Breast epithelium (tissue), 4 donors: ENCODE measurements at regions not wholly inside any gene's neighbourhood (a gene's known extent, or its start where the extent isn't known, plus 50 kb on each side); places are given as distances from the start of the nearest gene placed in this dataset.
"Not testable (repeated sequence)": the region's sequence is repeated elsewhere in the genome, so short reads cannot be mapped to it uniquely, and the experiment has no call there.

Experiments
- DNase-seq, 2 donors: peaks; one replicate each; pipeline ENCODE4 v3.0.0-alpha.2; 2019; ENCODE audit warnings: low spot score in 2 of 2
- H3K27ac ChIP-seq, 2 donors: fragments of 200-600 bp; sonication (generic) in 1 of 2; one replicate each; pipeline ENCODE4 v1.5.1; 2016 to 2019; ENCODE audit warnings: mild to moderate bottlenecking in 1 of 2
- H3K27me3 ChIP-seq, 2 donors: fragments of 200-600 bp; sonication (generic) in 1 of 2; one replicate each; pipeline versions ENCODE4 v1.5.1 to v1.6.0; 2017 to 2019; ENCODE audit warnings: control low read depth in 1 of 2, mild to moderate bottlenecking in 1 of 2
- H3K36me3 ChIP-seq: fragments of 200-600 bp; one replicate; pipeline ENCODE4 v1.5.1; 2019
- H3K4me1 ChIP-seq, 2 donors: fragments of 200-600 bp; sonication (generic); one replicate each; pipeline ENCODE4 v1.5.1; 2016 to 2019; ENCODE audit warnings: control low read depth in 1 of 2
- H3K4me3 ChIP-seq, 3 donors: fragments of 200-600 bp; sonication (generic); 1 replicate in 2 of 3; 2 replicates in 1 of 3; pipeline ENCODE4 v1.5.1; 2016 to 2019; ENCODE audit warnings: mild to moderate bottlenecking in 3 of 3, moderate library complexity in 2 of 3
- H3K9me3 ChIP-seq, 2 donors: fragments of 200-600 bp; sonication (generic) in 1 of 2; one replicate each; pipeline ENCODE4 v1.5.1; 2016 to 2019; ENCODE audit warnings: control low read depth in 1 of 2
- CTCF ChIP-seq, 3 donors: fragments of 450-650 bp; IDR thresholded peaks; one replicate each; pipeline ENCODE4 v1.5.1; 2016 to 2017; ENCODE audit warnings: antibody characterized with exemption in 3 of 3, mild to moderate bottlenecking in 3 of 3, moderate library complexity in 3 of 3
- POLR2A ChIP-seq: fragments of 450-650 bp; IDR thresholded peaks from one replicate; pipeline ENCODE4 v1.6.1; 2016; ENCODE audit warnings: antibody characterized with exemption, mild to moderate bottlenecking, moderate library complexity
- POLR2AphosphoS5 ChIP-seq, 3 donors: sonication (generic); formaldehyde crosslinking; IDR thresholded peaks; one replicate each; pipeline ENCODE4 v1.6.1; 2017; ENCODE audit warnings: antibody characterized with exemption in 3 of 3
- intact Hi-C: fragments of 100-400 bp; cut with DNase I; formaldehyde crosslinking; loops from one replicate; pipeline ENCODE4 v1.15.1; 2023; ENCODE audit warnings: low total_unique reads

- no peak for DNase-seq
- Histone ChIP-seq H3K27me3 (no peaks in the 10 kb centered on the region), H3K4me3 (no peak overlapping the region), H3K4me1 (no peaks in the 10 kb centered on the region), H3K27ac (no peak overlapping the region), H3K36me3 (no peaks in the 10 kb centered on the region), H3K9me3 (no peaks in the 10 kb centered on the region)
- no peak for TF ChIP-seq CTCF (IDR thresholded peaks at IDR 0.05)
- no peak for TF ChIP-seq POLR2AphosphoS5 (IDR thresholded peaks at IDR 0.05)
- TF ChIP-seq POLR2A = no peak
- intact Hi-C loops = no loop called here
Measured at GRCh38 chr14:58985786-58986185, 202.7 kb upstream of the DAAM1 start.

- Histone ChIP-seq H3K27me3 (no peaks in the 10 kb centered on the region), H3K9me3 (no peaks in the 10 kb centered on the region)
- no peak for TF ChIP-seq POLR2AphosphoS5 (IDR thresholded peaks at IDR 0.05)
Measured at GRCh38 chr14:58987591-58987990, 200.9 kb upstream of the DAAM1 start.

GRCh38 chr14:58992935-58993334 is 195.5 kb upstream of the DAAM1 start:
- no peak for TF ChIP-seq POLR2A
- TF ChIP-seq POLR2AphosphoS5 (IDR thresholded peaks at IDR 0.05) = no peak
- TF ChIP-seq CTCF (IDR thresholded peaks at IDR 0.05) = no peak
- no peak for DNase-seq
- intact Hi-C loops = no loop called here

More at GRCh38 chr14:58987591-58987990, 200.9 kb upstream of the DAAM1 start:
- Histone ChIP-seq H3K4me3 (no peak overlapping the region), H3K36me3 (no peaks in the 10 kb centered on the region), H3K4me1 (no peaks in the 10 kb centered on the region), H3K27ac (no peak overlapping the region)
- intact Hi-C loops = no loop called here
- no peak for DNase-seq

GRCh38 chr14:58994130-58994529 is 194.3 kb upstream of the DAAM1 start:
- DNase-seq = no peak
- H3K4me3 ChIP-seq = no peak overlapping the region
- H3K4me1 ChIP-seq = no peaks in the 10 kb centered on the region

More at GRCh38 chr14:58992935-58993334, 195.5 kb upstream of the DAAM1 start:
- H3K27me3 ChIP-seq = no peaks in the 10 kb centered on the region
- H3K4me1 ChIP-seq = no peaks in the 10 kb centered on the region
- no peaks in the 10 kb centered on the region for H3K36me3 ChIP-seq
- H3K4me3 ChIP-seq = no peak overlapping the region
- no peaks in the 10 kb centered on the region for H3K9me3 ChIP-seq
- no peak overlapping the region for H3K27ac ChIP-seq

GRCh38 chr14:59004012-59004411 is 184.5 kb upstream of the DAAM1 start:
- no peak overlapping the region for H3K4me3 ChIP-seq
- no peak for DNase-seq
- intact Hi-C loops = no loop called here

More at GRCh38 chr14:58994130-58994529, 194.3 kb upstream of the DAAM1 start:
- H3K9me3 ChIP-seq = no peaks in the 10 kb centered on the region
- H3K27ac ChIP-seq = no peak overlapping the region
- H3K27me3 ChIP-seq = no peaks in the 10 kb centered on the region
- no peaks in the 10 kb centered on the region for H3K36me3 ChIP-seq
- intact Hi-C loops = no loop called here
- TF ChIP-seq POLR2AphosphoS5 (IDR thresholded peaks at IDR 0.05) = no peak
- TF ChIP-seq POLR2A = no peak
- no peak for TF ChIP-seq CTCF (IDR thresholded peaks at IDR 0.05)

DNA sequence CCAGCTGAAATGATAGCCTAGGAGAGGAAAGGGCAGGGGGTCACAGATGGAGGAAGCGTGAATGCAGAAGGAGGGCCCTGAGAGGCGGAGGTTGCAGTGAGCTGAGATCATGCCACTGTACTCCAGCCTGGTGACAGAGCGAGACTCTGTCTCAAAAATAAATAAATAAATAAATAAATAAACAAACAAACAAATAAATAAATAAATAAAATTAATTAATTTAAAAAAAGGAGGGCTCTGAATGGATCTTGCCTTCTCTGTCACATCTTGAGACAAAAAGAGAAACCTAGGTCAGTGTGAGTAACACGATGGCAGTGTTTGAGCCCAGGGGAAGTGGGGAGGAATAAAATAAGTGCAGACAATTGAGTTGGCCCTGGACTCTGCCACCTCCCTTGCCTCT is 182.3 kb upstream of the DAAM1 start:
- H3K27ac ChIP-seq, H3K4me1 ChIP-seq, H3K9me3 ChIP-seq, H3K27me3 ChIP-seq, DNase-seq, H3K4me3 ChIP-seq, H3K36me3 ChIP-seq: not testable (repeated sequence)
- intact Hi-C loops = loop anchor here (5.0 kb wide), 1 partner anchor 219 kb away; no protein-coding TSS in a partner anchor

More at GRCh38 chr14:59004012-59004411, 184.5 kb upstream of the DAAM1 start:
- Histone ChIP-seq H3K36me3 (no peaks in the 10 kb centered on the region), H3K27ac (no peak overlapping the region), H3K4me1 (no peaks in the 10 kb centered on the region), H3K27me3 (no peaks in the 10 kb centered on the region), H3K9me3 (no peaks in the 10 kb centered on the region)
- no peak for TF ChIP-seq POLR2A
- no peak for TF ChIP-seq CTCF (IDR thresholded peaks at IDR 0.05)
- TF ChIP-seq POLR2AphosphoS5 (IDR thresholded peaks at IDR 0.05) = no peak
